BE2C (cell line): ENCODE measurements at regions not wholly inside any gene's neighbourhood (a gene's known extent, or its start where the extent isn't known, plus 50 kb on each side); places are given as distances from the start of the nearest gene placed in this dataset.

Source experiments
- DNase-seq: peaks from one replicate; pipeline ENCODE4 v3.0.0-alpha.2; 2020
- H3K27me3 ChIP-seq: fragments of 250-450 bp; sonication (Bioruptor Pico); 2 replicates; pipeline ENCODE4 v1.5.1; 2020; ENCODE audit warnings: mild to moderate bottlenecking
- H3K36me3 ChIP-seq: fragments of 250-450 bp; sonication (Bioruptor Pico); 2 replicates; pipeline ENCODE4 v1.5.1; 2020; ENCODE audit warnings: mild to moderate bottlenecking
- H3K4me1 ChIP-seq: fragments of 250-450 bp; sonication (Bioruptor Pico); 2 replicates; pipeline ENCODE4 v1.5.1; 2020
- H3K4me3 ChIP-seq: 2 replicates; pipeline ENCODE4 v1.5.1; 2011; ENCODE audit warnings: low read depth, low read length
- H3K9me3 ChIP-seq: fragments of 250-450 bp; sonication (Bioruptor Pico); 2 replicates; pipeline ENCODE4 v1.5.1; 2020
- CTCF ChIP-seq: IDR thresholded peaks from 2 replicates; pipeline ENCODE4 v1.5.1; 2012; ENCODE audit warnings: mild to moderate bottlenecking, low read depth, low read length

- Histone ChIP-seq H3K4me3 (no peak overlapping the region), H3K9me3 (no peaks in the 10 kb centered on the region), H3K36me3 (no peaks in the 10 kb centered on the region), H3K4me1 (no peaks in the 10 kb centered on the region), H3K27me3 (no peaks in the 10 kb centered on the region)
- TF ChIP-seq CTCF = no peak
- no peak for DNase-seq
Measured at GRCh38 chr5:74262544-74263207, 377.9 kb downstream of the ENC1 start.

GRCh38 chr5:74261866-74262265 is 378.7 kb downstream of the ENC1 start:
- Histone ChIP-seq H3K27me3 (no peaks in the 10 kb centered on the region), H3K9me3 (no peaks in the 10 kb centered on the region), H3K4me1 (no peaks in the 10 kb centered on the region), H3K4me3 (no peak overlapping the region), H3K36me3 (no peaks in the 10 kb centered on the region)
- no peak for TF ChIP-seq CTCF
- no peak for DNase-seq

- DNase-seq = no peak
- Histone ChIP-seq H3K4me1 (no peaks in the 10 kb centered on the region), H3K4me3 (no peak overlapping the region), H3K9me3 (no peaks in the 10 kb centered on the region), H3K27me3 (no peaks in the 10 kb centered on the region), H3K36me3 (no peaks in the 10 kb centered on the region)
- no peak for TF ChIP-seq CTCF
Measured at GRCh38 chr5:74261421-74261820, 379.1 kb downstream of the ENC1 start.

GRCh38 chr5:74259572-74259971 is 381.0 kb downstream of the ENC1 start:
- TF ChIP-seq CTCF = no peak
- H3K4me3 ChIP-seq = no peak overlapping the region
- DNase-seq = no peak

GRCh38 chr5:74258314-74258665 is 382.2 kb downstream of the ENC1 start:
- DNase-seq = no peak
- no peaks in the 10 kb centered on the region; the same call in 1 of the 2 replicates for H3K4me1 ChIP-seq
- no peaks in the 10 kb centered on the region for H3K9me3 ChIP-seq
- H3K36me3 ChIP-seq = no peaks in the 10 kb centered on the region
- H3K4me3 ChIP-seq = no peak overlapping the region
- TF ChIP-seq CTCF = no peak
- H3K27me3 ChIP-seq = no peaks in the 10 kb centered on the region

More at GRCh38 chr5:74259572-74259971, 381.0 kb downstream of the ENC1 start:
- Histone ChIP-seq H3K36me3 (no peaks in the 10 kb centered on the region), H3K9me3 (no peaks in the 10 kb centered on the region), H3K4me1 (no peaks in the 10 kb centered on the region; the same call in 1 of the 2 replicates), H3K27me3 (no peaks in the 10 kb centered on the region)

- DNase-seq = no peak
- no peaks in the 10 kb centered on the region for H3K36me3 ChIP-seq
- no peak overlapping the region for H3K4me3 ChIP-seq
- no peaks in the 10 kb centered on the region for H3K27me3 ChIP-seq
- no peaks in the 10 kb centered on the region; the same call in 1 of the 2 replicates for H3K4me1 ChIP-seq
- no peaks in the 10 kb centered on the region for H3K9me3 ChIP-seq
- TF ChIP-seq CTCF = no peak
Measured at GRCh38 chr5:74257645-74258313, 382.7 kb downstream of the ENC1 start.
